ENCODE measurements at regions not wholly inside any gene's neighbourhood (a gene's known extent, or its start where the extent isn't known, plus 50 kb on each side); places are given as distances from the start of the nearest gene placed in this dataset.

GRCh38 chr3:23105048-23105447 lies 98.1 kb upstream of the UBE2E2 start:
- no peak for TF ChIP-seq CTCF (IDR thresholded peaks at IDR 0.05; ENCODE audit: insufficient read depth, low read length, poor library complexity, severe bottlenecking)
- no peak for TF ChIP-seq EZH2phosphoT487 (conservative IDR thresholded peaks at IDR 0.05; ENCODE audit: low read length)
